Medulla oblongata (tissue), 1 donor: ENCODE measurements at regions not wholly inside any gene's neighbourhood (a gene's known extent, or its start where the extent isn't known, plus 50 kb on each side); places are given as distances from the start of the nearest gene placed in this dataset.
"Not testable (repeated sequence)": the region's sequence is repeated elsewhere in the genome, so short reads cannot be mapped to it uniquely, and the experiment has no call there.

Experiments
- DNase-seq: peaks from one replicate; pipeline ENCODE4 v3.0.0-alpha.2; 2015; ENCODE audit errors: extremely low spot score

GRCh38 chr14:81584495-81584894 lies 50.8 kb upstream of the SEL1L start:
- no peak for DNase-seq

GRCh38 chr14:81589381-81590065 lies 55.9 kb upstream of the SEL1L start:
- no peak for DNase-seq

- DNase-seq = no peak
These were observed 57.6 kb upstream of the SEL1L start for GRCh38 chr14:81591266-81591665.

- DNase-seq = peak; percentile 64
These were observed 60.4 kb upstream of the SEL1L start for GRCh38 chr14:81594012-81594411.

GRCh38 chr14:81605660-81606059 lies 72.0 kb upstream of the SEL1L start:
- DNase-seq = no peak

- no peak for DNase-seq
These were observed 79.8 kb upstream of the SEL1L start for GRCh38 chr14:81613341-81614045.

GRCh38 chr14:81614302-81614701 lies 80.6 kb upstream of the SEL1L start:
- DNase-seq = not testable (repeated sequence)

- DNase-seq = no peak
These were observed 85.0 kb upstream of the SEL1L start for GRCh38 chr14:81618695-81619094.

- DNase-seq = no peak
These were observed 86.2 kb upstream of the SEL1L start for GRCh38 chr14:81619816-81620215.

- not testable (repeated sequence) for DNase-seq
These were observed 90.2 kb upstream of the SEL1L start for GRCh38 chr14:81623771-81624396.

GRCh38 chr14:81625343-81625742 lies 91.7 kb upstream of the SEL1L start:
- DNase-seq = peak; percentile 60

- no peak for DNase-seq
These were observed 98.5 kb upstream of the SEL1L start for GRCh38 chr14:81632157-81632556.

- DNase-seq = no peak
These were observed 99.8 kb upstream of the SEL1L start for GRCh38 chr14:81633496-81633895.

- DNase-seq = no peak
These were observed 104.0 kb upstream of the SEL1L start for GRCh38 chr14:81637639-81638038.

GRCh38 chr14:81638656-81639280 lies 105.1 kb upstream of the SEL1L start:
- DNase-seq = no peak

GRCh38 chr14:81653626-81654025 lies 120.0 kb upstream of the SEL1L start:
- DNase-seq = no peak

GRCh38 chr14:81655423-81656314 lies 122.0 kb upstream of the SEL1L start:
- DNase-seq = no peak

- no peak for DNase-seq
These were observed 123.2 kb upstream of the SEL1L start for GRCh38 chr14:81656811-81657210.

- DNase-seq = no peak
These were observed 128.4 kb upstream of the SEL1L start for GRCh38 chr14:81662066-81662465.

GRCh38 chr14:81662570-81663197 lies 129.0 kb upstream of the SEL1L start:
- no peak for DNase-seq
